ENCODE measurements at regions not wholly inside any gene's neighbourhood (a gene's known extent, or its start where the extent isn't known, plus 50 kb on each side); places are given as distances from the start of the nearest gene placed in this dataset.

DNA sequence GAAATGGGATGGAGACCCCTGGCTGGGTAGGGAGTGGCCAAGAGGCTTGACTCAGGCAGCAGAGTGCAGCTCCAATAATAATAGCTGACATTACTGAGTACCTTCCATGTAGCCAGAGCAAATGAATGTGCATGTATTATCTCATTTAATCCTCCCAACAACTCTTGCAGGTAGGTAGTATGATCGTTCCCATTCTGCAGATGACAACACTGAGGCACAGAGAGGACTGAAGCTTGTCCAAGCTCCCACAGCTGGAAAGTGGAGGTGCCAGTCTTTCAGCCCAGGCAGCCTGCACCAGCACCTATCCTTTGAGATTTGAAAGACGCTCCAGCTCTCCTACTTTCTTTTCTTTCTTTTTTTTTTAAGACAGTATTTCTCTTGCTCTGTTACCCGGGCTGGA is 87.6 kb downstream of the PCDH1 start:
- Histone ChIP-seq H3K4me1 (ENCODE audit: insufficient read depth, low read length) (no peaks in the 10 kb centered on the region), H3F3A (ENCODE audit: low read length, unreplicated experiment) (no peaks in the 10 kb centered on the region), H3K27ac (ENCODE audit: low read length) (no peak overlapping the region), H3K9me2 (replicated peaks; ENCODE audit: low read length) (no peaks in the 10 kb centered on the region), H4K20me1 (ENCODE audit: low read length) (no peaks in the 10 kb centered on the region), H3K9ac (ENCODE audit: low read length) (no peak overlapping the region), H3K9me3 (ENCODE audit: low read length) (no peaks in the 10 kb centered on the region), H2AFZ (ENCODE audit: low read length) (no peak overlapping the region), H3K27me3 (ENCODE audit: low read length) (no peaks in the 10 kb centered on the region), H3K4me3 (ENCODE audit: low read length) (no peak overlapping the region), H3K36me3 (ENCODE audit: low read depth, low read length) (no peaks in the 10 kb centered on the region), H3K79me2 (ENCODE audit: low read length) (no peaks in the 10 kb centered on the region), H3K4me2 (ENCODE audit: low read length) (no peak overlapping the region)
- no TSS peak for BruUV-seq (replicated peaks)
- TF ChIP-seq EZH2 (IDR thresholded peaks at IDR 0.05; ENCODE audit: low read length, unreplicated experiment): no peak
- TF ChIP-seq, protein P1, sequence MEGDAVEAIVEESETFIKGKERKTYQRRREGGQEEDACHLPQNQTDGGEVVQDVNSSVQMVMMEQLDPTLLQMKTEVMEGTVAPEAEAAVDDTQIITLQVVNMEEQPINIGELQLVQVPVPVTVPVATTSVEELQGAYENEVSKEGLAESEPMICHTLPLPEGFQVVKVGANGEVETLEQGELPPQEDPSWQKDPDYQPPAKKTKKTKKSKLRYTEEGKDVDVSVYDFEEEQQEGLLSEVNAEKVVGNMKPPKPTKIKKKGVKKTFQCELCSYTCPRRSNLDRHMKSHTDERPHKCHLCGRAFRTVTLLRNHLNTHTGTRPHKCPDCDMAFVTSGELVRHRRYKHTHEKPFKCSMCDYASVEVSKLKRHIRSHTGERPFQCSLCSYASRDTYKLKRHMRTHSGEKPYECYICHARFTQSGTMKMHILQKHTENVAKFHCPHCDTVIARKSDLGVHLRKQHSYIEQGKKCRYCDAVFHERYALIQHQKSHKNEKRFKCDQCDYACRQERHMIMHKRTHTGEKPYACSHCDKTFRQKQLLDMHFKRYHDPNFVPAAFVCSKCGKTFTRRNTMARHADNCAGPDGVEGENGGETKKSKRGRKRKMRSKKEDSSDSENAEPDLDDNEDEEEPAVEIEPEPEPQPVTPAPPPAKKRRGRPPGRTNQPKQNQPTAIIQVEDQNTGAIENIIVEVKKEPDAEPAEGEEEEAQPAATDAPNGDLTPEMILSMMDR (conservative IDR thresholded peaks at IDR 0.05; ENCODE audit: low read depth, low read length): no peak
- no peak for TF ChIP-seq EZH2phosphoT487 (IDR thresholded peaks at IDR 0.05; ENCODE audit: borderline replicate concordance, low read length)
- no peak for ATAC-seq
- DNase-seq: no peak
- ChIA-PET POLR2A (ENCODE audit: unreplicated experiment) (no interaction called here), CTCF (no interaction called here)
- intact Hi-C loops (cut with micrococcal nuclease): no loop called here

DNA sequence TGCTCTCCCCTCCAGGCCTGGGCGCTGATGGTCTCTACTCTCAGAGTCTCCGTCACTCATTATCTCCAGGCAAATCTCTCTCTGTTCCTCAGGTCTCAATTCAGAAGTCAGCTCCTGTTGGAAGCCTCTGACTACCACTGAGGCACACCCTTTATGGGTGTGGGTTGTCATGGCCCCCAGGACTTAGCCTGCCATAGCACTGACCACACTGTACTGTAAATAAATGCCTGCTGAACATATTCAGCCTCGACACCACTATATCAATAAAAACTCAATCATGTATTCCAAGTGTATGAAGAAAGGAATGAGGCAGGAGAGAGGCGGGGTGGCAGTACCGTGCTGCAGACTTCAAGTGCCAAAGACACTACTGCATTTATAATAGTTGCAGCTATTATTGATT is 88.9 kb downstream of the PCDH1 start:
- Histone ChIP-seq H2AFZ (ENCODE audit: low read length) (no peak overlapping the region), H3K79me2 (ENCODE audit: low read length) (no peaks in the 10 kb centered on the region), H4K20me1 (ENCODE audit: low read length) (no peaks in the 10 kb centered on the region), H3K27ac (ENCODE audit: low read length) (no peak overlapping the region), H3K9ac (ENCODE audit: low read length) (no peak overlapping the region), H3K9me3 (ENCODE audit: low read length) (no peaks in the 10 kb centered on the region), H3K4me3 (ENCODE audit: low read length) (no peak overlapping the region), H3K27me3 (ENCODE audit: low read length) (no peaks in the 10 kb centered on the region), H3K9me2 (replicated peaks; ENCODE audit: low read length) (no peaks in the 10 kb centered on the region), H3F3A (ENCODE audit: low read length, unreplicated experiment) (no peaks in the 10 kb centered on the region), H3K4me1 (ENCODE audit: insufficient read depth, low read length) (no peaks in the 10 kb centered on the region), H3K36me3 (ENCODE audit: low read depth, low read length) (no peaks in the 10 kb centered on the region), H3K4me2 (ENCODE audit: low read length) (no peak overlapping the region)
- DNase-seq: no peak
- POLR2A ChIA-PET (ENCODE audit: unreplicated experiment): no interaction called here
- no TSS peak for BruUV-seq (replicated peaks)
- ATAC-seq: no peak
- TF ChIP-seq EZH2phosphoT487 (IDR thresholded peaks at IDR 0.05; ENCODE audit: borderline replicate concordance, low read length): no peak
- TF ChIP-seq, protein P1 (conservative IDR thresholded peaks at IDR 0.05; ENCODE audit: low read depth, low read length): no peak
- no peak for TF ChIP-seq EZH2 (IDR thresholded peaks at IDR 0.05; ENCODE audit: low read length, unreplicated experiment)
- CTCF ChIA-PET: no interaction called here
- intact Hi-C loops (cut with micrococcal nuclease): no loop called here

DNA sequence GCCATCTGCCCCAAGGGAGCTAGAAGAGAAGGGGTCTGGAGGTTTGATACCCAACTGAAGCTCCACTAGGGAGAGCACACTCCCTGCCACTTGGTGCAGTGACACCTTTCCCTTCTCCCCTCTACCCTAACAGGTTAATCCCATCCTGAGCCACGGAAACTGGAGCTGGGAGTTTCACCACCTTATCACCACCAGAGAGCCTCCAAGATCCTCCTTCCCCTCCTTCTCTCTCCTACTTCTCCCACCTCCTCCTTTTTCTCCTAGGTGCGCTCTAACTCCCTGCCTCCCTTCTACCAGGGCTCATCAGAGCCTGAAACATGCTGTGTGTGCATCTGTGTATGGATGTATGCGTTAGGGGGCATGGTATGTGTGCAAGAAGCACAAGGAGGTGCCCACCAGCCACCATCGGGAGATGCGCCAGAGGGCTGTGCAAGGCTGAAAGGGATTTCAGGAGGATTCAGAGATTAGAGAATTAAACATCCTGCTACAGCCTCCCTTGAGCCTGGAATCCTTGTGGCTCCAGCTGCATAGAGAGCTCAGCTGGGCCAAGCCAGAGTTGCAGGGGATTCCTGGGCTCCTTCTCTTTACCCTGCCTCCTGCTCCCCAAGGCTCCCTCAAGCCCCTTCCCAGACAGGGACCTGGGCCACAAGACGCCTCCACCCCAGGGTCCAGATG is 89.8 kb downstream of the PCDH1 start:
- no peaks in the 10 kb centered on the region for H3F3A ChIP-seq (ENCODE audit: low read length, unreplicated experiment)
- ATAC-seq: no peak
- H3K9me3 ChIP-seq (ENCODE audit: low read length): no peaks in the 10 kb centered on the region
- no peaks in the 10 kb centered on the region for H3K79me2 ChIP-seq (ENCODE audit: low read length)
- H3K4me3 ChIP-seq (ENCODE audit: low read length): no peak overlapping the region
- H3K9ac ChIP-seq (ENCODE audit: low read length): no peak overlapping the region
- no peak overlapping the region for H3K4me2 ChIP-seq (ENCODE audit: low read length)
- H3K4me1 ChIP-seq (ENCODE audit: insufficient read depth, low read length): no peaks in the 10 kb centered on the region
- BruUV-seq (replicated peaks): no TSS peak
- ChIA-PET POLR2A (ENCODE audit: unreplicated experiment) (no interaction called here), CTCF (no interaction called here)
- intact Hi-C loops (cut with micrococcal nuclease): no loop called here
- H3K36me3 ChIP-seq (ENCODE audit: low read depth, low read length): no peaks in the 10 kb centered on the region
- no peak overlapping the region for H2AFZ ChIP-seq (ENCODE audit: low read length)
- no peak for DNase-seq
- H3K9me2 ChIP-seq (replicated peaks; ENCODE audit: low read length): no peaks in the 10 kb centered on the region
- no peaks in the 10 kb centered on the region for H4K20me1 ChIP-seq (ENCODE audit: low read length)
- H3K27me3 ChIP-seq (ENCODE audit: low read length): no peaks in the 10 kb centered on the region
- no peak for TF ChIP-seq EZH2 (IDR thresholded peaks at IDR 0.05; ENCODE audit: low read length, unreplicated experiment)
- TF ChIP-seq, protein P1 (conservative IDR thresholded peaks at IDR 0.05; ENCODE audit: low read depth, low read length): no peak
- no peak for TF ChIP-seq EZH2phosphoT487 (IDR thresholded peaks at IDR 0.05; ENCODE audit: borderline replicate concordance, low read length)
- no peak overlapping the region for H3K27ac ChIP-seq (ENCODE audit: low read length)
